MM.1S (cell line): ENCODE measurements at regions not wholly inside any gene's neighbourhood (a gene's known extent, or its start where the extent isn't known, plus 50 kb on each side); places are given as distances from the start of the nearest gene placed in this dataset.

Experiments used
- DNase-seq: peaks from one replicate; pipeline ENCODE4 v3.0.0-alpha.2; 2015
- H2AFZ ChIP-seq: fragments of 300-600 bp; sonication (generic); 2 replicates; pipeline ENCODE4 v1.6.0; 2016; ENCODE audit warnings: antibody characterized with exemption, low read length
- H3F3A ChIP-seq: fragments of 300-600 bp; sonication (generic); 2 replicates; pipeline ENCODE4 v1.6.1; 2016; ENCODE audit warnings: mild to moderate bottlenecking, antibody characterized with exemption, low read length, moderate library complexity, mixed read lengths; ENCODE audit not compliant: insufficient read depth
- H3K27ac ChIP-seq: fragments of 300-600 bp; sonication (generic); 2 replicates; pipeline ENCODE4 v1.5.1; 2016; ENCODE audit warnings: mild to moderate bottlenecking, low read length
- H3K27me3 ChIP-seq: fragments of 300-600 bp; sonication (generic); replicated peaks from 2 replicates; pipeline ENCODE4 v1.6.0; 2016; ENCODE audit warnings: low read length; ENCODE audit not compliant: insufficient read depth
- H3K36me3 ChIP-seq: fragments of 300-600 bp; sonication (generic); replicated peaks from 2 replicates; pipeline ENCODE4 v1.6.1; 2016; ENCODE audit warnings: mild to moderate bottlenecking, low read length, mixed read lengths; ENCODE audit not compliant: insufficient read depth
- H3K4me1 ChIP-seq: fragments of 300-600 bp; sonication (generic); 2 replicates; pipeline ENCODE4 v1.6.1; 2016; ENCODE audit warnings: low read length, mixed read lengths
- H3K4me2 ChIP-seq: fragments of 300-600 bp; sonication (generic); 2 replicates; pipeline ENCODE4 v1.6.0; 2016; ENCODE audit warnings: low read depth, low read length
- H3K4me3 ChIP-seq: fragments of 300-600 bp; sonication (generic); 2 replicates; pipeline ENCODE4 v1.5.1; 2016; ENCODE audit warnings: low read length, mixed read lengths
- H3K79me2 ChIP-seq: fragments of 300-600 bp; sonication (generic); 2 replicates; pipeline ENCODE4 v1.6.1; 2016; ENCODE audit warnings: mixed run types, low read length, mixed read lengths
- H3K9ac ChIP-seq: fragments of 300-600 bp; sonication (generic); 2 replicates; pipeline ENCODE4 v1.6.1; 2016; ENCODE audit warnings: low read length, mixed read lengths
- H3K9me2 ChIP-seq: fragments of 300-600 bp; sonication (generic); replicated peaks from 2 replicates; pipeline ENCODE4 v1.6.1; 2016; ENCODE audit warnings: mild to moderate bottlenecking, low read length, mixed read lengths; ENCODE audit not compliant: insufficient read depth
- H3K9me3 ChIP-seq: fragments of 300-600 bp; sonication (generic); replicated peaks from 2 replicates; pipeline ENCODE4 v1.6.1; 2016; ENCODE audit warnings: mild to moderate bottlenecking, low read length, mixed read lengths; ENCODE audit not compliant: insufficient read depth
- H4K20me1 ChIP-seq: fragments of 300-600 bp; sonication (generic); 2 replicates; pipeline ENCODE4 v1.6.1; 2016; ENCODE audit warnings: mild to moderate bottlenecking, low read length, moderate library complexity, mixed read lengths; ENCODE audit not compliant: insufficient read depth
- EZH2 ChIP-seq: fragments of 300-600 bp; sonication (generic); optimal IDR thresholded peaks from 2 replicates; pipeline ENCODE3; 2017; ENCODE audit warnings: low read depth, mild to moderate bottlenecking, antibody characterized with exemption, low read length, mixed read lengths
- EZH2phosphoT487 ChIP-seq: fragments of 300-600 bp; sonication (generic); IDR thresholded peaks from 2 replicates; pipeline ENCODE4 v1.6.1; 2018; ENCODE audit warnings: antibody characterized with exemption, low read length
- TF ChIP-seq, protein P1 (sequence below): fragments of 300-600 bp; sonication (generic); IDR thresholded peaks from 2 replicates; pipeline ENCODE4 v1.5.1; 2016; ENCODE audit warnings: antibody characterized with exemption, low read length, mixed read lengths

DNA sequence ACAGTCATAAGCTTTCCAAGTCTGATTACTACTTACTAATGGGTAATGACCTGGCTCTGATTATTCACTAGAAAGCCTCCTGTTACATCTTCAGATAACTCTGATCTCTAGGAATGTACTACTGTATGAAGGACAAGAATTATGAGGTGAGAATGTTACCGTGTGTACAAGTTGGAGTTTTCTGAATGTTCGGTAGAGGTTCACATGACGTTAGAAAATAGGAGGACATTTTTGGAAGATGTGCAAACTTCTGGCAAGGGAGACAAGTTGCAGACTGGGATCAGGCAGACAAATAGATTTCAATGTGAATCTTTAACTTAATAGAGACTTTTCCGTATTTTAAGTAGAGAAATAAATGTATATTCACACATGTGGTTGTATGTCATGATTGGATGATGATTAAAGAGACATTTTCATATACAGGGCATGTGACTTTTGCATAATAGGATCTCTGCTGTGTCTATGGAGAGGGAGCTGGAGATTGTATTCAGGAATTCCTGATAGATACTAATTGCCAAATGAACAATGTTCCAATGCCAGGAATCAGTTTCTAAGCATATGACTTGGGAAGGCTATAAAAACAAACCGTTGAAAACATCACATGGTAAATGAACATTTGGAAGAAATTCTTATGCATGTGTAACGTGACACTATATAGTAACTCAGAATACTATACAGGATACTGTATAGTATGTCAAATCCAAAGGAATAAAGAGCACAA is 1695.8 kb upstream of the PIK3C3 start:
- no peak overlapping the region for H3K4me2 ChIP-seq
- no peaks in the 10 kb centered on the region for H3K9me3 ChIP-seq
- H3K36me3 ChIP-seq: no peaks in the 10 kb centered on the region
- no peaks in the 10 kb centered on the region for H3K4me1 ChIP-seq
- no peaks in the 10 kb centered on the region for H3F3A ChIP-seq
- no peaks in the 10 kb centered on the region for H4K20me1 ChIP-seq
- H3K79me2 ChIP-seq: no peaks in the 10 kb centered on the region
- no peak for TF ChIP-seq EZH2phosphoT487
- TF ChIP-seq EZH2: no peak
- TF ChIP-seq, protein P1, sequence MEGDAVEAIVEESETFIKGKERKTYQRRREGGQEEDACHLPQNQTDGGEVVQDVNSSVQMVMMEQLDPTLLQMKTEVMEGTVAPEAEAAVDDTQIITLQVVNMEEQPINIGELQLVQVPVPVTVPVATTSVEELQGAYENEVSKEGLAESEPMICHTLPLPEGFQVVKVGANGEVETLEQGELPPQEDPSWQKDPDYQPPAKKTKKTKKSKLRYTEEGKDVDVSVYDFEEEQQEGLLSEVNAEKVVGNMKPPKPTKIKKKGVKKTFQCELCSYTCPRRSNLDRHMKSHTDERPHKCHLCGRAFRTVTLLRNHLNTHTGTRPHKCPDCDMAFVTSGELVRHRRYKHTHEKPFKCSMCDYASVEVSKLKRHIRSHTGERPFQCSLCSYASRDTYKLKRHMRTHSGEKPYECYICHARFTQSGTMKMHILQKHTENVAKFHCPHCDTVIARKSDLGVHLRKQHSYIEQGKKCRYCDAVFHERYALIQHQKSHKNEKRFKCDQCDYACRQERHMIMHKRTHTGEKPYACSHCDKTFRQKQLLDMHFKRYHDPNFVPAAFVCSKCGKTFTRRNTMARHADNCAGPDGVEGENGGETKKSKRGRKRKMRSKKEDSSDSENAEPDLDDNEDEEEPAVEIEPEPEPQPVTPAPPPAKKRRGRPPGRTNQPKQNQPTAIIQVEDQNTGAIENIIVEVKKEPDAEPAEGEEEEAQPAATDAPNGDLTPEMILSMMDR: no peak
- H3K27ac ChIP-seq: no peak overlapping the region
- no peak overlapping the region for H3K9ac ChIP-seq
- H2AFZ ChIP-seq: no peak overlapping the region
- H3K27me3 ChIP-seq: no peaks in the 10 kb centered on the region
- no peak overlapping the region for H3K4me3 ChIP-seq
- DNase-seq: no peak
- H3K9me2 ChIP-seq: no peaks in the 10 kb centered on the region

DNA sequence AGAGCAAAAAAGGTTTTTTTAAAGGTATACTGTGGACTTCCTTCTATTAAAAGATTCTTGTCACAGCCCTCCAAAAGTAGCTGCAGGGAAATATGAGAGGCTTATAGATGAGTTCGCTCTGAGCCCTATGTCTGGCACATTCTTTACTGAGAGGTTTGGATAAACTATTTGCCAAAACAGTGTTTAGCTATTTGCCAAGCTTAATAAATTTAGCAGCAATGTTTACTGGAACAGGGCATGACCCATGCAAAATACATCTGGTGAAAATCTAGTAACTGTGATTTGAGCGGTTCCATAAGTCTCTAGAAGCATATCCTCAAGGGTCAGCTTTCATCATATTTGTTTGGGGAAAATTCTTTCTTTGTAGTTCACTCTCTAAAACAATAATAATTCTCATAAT is 1696.7 kb upstream of the PIK3C3 start:
- Histone ChIP-seq H2AFZ (no peak overlapping the region), H3K9me2 (no peaks in the 10 kb centered on the region), H3K4me3 (no peak overlapping the region), H3K79me2 (no peaks in the 10 kb centered on the region), H4K20me1 (no peaks in the 10 kb centered on the region), H3K4me1 (no peaks in the 10 kb centered on the region), H3K9me3 (no peaks in the 10 kb centered on the region), H3K4me2 (no peak overlapping the region), H3K36me3 (no peaks in the 10 kb centered on the region), H3K27ac (no peak overlapping the region), H3K27me3 (no peaks in the 10 kb centered on the region), H3K9ac (no peak overlapping the region), H3F3A (no peaks in the 10 kb centered on the region)
- no peak for DNase-seq
- TF ChIP-seq EZH2 (no peak), EZH2phosphoT487 (no peak)
- TF ChIP-seq, protein P1: no peak

DNA sequence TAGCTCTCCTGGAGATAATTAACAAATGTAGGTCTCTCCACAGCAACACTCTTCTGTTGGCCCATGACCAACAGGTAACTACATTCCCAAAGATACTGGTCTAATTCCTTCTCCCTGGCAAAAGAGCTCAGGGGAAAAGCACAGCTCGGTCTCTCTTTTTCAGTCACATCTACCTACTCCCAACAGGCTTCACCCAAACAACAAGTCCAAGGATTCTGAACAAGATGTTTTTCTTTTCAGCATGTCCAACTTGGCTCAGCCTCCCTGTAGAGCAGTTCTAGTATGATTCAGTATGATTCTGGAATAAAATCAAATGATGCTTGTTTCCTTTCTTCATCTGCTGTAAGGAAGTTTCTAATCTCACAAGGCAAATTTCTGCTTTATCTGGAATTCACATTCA is 1704.8 kb upstream of the PIK3C3 start:
- TF ChIP-seq, protein P1: no peak
- no peak for TF ChIP-seq EZH2
- TF ChIP-seq EZH2phosphoT487: no peak
- Histone ChIP-seq H3K9me3 (no peaks in the 10 kb centered on the region), H3K4me2 (no peak overlapping the region), H3K79me2 (no peaks in the 10 kb centered on the region), H3K9ac (no peak overlapping the region), H2AFZ (no peak overlapping the region), H4K20me1 (no peaks in the 10 kb centered on the region), H3K9me2 (no peaks in the 10 kb centered on the region), H3K4me3 (no peak overlapping the region), H3F3A (no peaks in the 10 kb centered on the region), H3K27ac (no peak overlapping the region), H3K36me3 (no peaks in the 10 kb centered on the region), H3K27me3 (no peaks in the 10 kb centered on the region), H3K4me1 (no peaks in the 10 kb centered on the region)
- no peak for DNase-seq
